SK-N-SH (cell line): ENCODE measurements at regions not wholly inside any gene's neighbourhood (a gene's known extent, or its start where the extent isn't known, plus 50 kb on each side); places are given as distances from the start of the nearest gene placed in this dataset.

Experiments
- CTCF ChIA-PET: fragments of 300-600, 350-600 bp; formaldehyde crosslinking; extraction: SDS; loops from one replicate; lab custom pipeline; 2021; lab: Yijun Ruan, JAX
- POLR2A ChIA-PET: fragments of 350-600 bp; sonication (Branson Sonifier 250); formaldehyde crosslinking; extraction: SDS; loops from one replicate; lab custom pipeline; 2020; ENCODE audit warnings: antibody characterized with exemption, inconsistent platforms; lab: Yijun Ruan, JAX
- DNase-seq: peaks from one replicate; pipeline ENCODE4 v3.0.0; 2012
- H2AFZ ChIP-seq: fragments of 200-600 bp; sonication (generic); 2 replicates; pipeline ENCODE4 v1.8.1; 2016; ENCODE audit warnings: antibody characterized with exemption, mild to moderate bottlenecking, low read depth
- H3F3A ChIP-seq: fragments of 200-600 bp; sonication (generic); replicated peaks from 2 replicates; pipeline ENCODE3; 2016; ENCODE audit warnings: antibody characterized with exemption, mild to moderate bottlenecking; ENCODE audit not compliant: insufficient read depth
- H3K27ac ChIP-seq, 2 experiments: fragments of 200-500 bp in 1 of 2; fragments of 200-600 bp in 1 of 2; sonication (Bioruptor generic) in 1 of 2; sonication (generic), shearing (Covaris generic) in 1 of 2; 2 replicates each; pipeline versions ENCODE4 v1.5.1 to v1.6.1; 2014 to 2016; ENCODE audit warnings: low read depth in 2 of 2, inconsistent platforms in 1 of 2, low read length in 1 of 2, mild to moderate bottlenecking in 1 of 2, mixed read lengths in 1 of 2
- H3K27me3 ChIP-seq: fragments of 200-600 bp; sonication (generic), shearing (Covaris generic); 2 replicates; pipeline ENCODE4 v1.6.1; 2016; ENCODE audit warnings: mixed run types; ENCODE audit not compliant: insufficient read depth
- H3K36me3 ChIP-seq, 2 experiments: fragments of 200-500 bp in 1 of 2; fragments of 200-600 bp in 1 of 2; sonication (Bioruptor generic) in 1 of 2; sonication (generic) in 1 of 2; replicated peaks in 1 of 2; 2 replicates each; pipeline versions ENCODE3 to v1.5.1; 2014 to 2016; ENCODE audit warnings: low read length in 1 of 2, mild to moderate bottlenecking in 1 of 2; ENCODE audit not compliant: insufficient read depth in 2 of 2, control insufficient read depth in 1 of 2
- H3K4me1 ChIP-seq, 2 experiments: fragments of 200-500 bp in 1 of 2; fragments of 200-600 bp in 1 of 2; sonication (Bioruptor generic) in 1 of 2; sonication (generic), shearing (Covaris generic) in 1 of 2; 2 replicates each; pipeline versions ENCODE4 v1.5.1 to v1.6.1; 2014 to 2016; ENCODE audit warnings: low read depth in 1 of 2, low read length in 1 of 2, mixed run types in 1 of 2; ENCODE audit not compliant: insufficient read depth in 2 of 2, control insufficient read depth in 1 of 2
- H3K4me2 ChIP-seq: fragments of 200-600 bp; sonication (generic), shearing (Covaris generic); 2 replicates; pipeline ENCODE4 v1.6.1; 2017; ENCODE audit warnings: mixed run types
- H3K4me3 ChIP-seq, 2 experiments: fragments of 200-500 bp in 1 of 2; fragments of 200-600 bp in 1 of 2; sonication (Bioruptor generic) in 1 of 2; sonication (generic), shearing (Covaris generic) in 1 of 2; 2 replicates each; pipeline versions ENCODE4 v1.5.1 to v1.8.1; 2014 to 2016; ENCODE audit warnings: low read depth in 2 of 2, inconsistent platforms in 1 of 2, low read length in 1 of 2, mild to moderate bottlenecking in 1 of 2, mixed read lengths in 1 of 2, moderate library complexity in 1 of 2
- H3K79me2 ChIP-seq: fragments of 200-600 bp; sonication (generic); 2 replicates; pipeline ENCODE4 v1.8.1; 2017; ENCODE audit warnings: mild to moderate bottlenecking; ENCODE audit not compliant: insufficient read depth
- H3K9ac ChIP-seq: fragments of 200-600 bp; sonication (generic); 2 replicates; pipeline ENCODE4 v1.6.1; 2017; ENCODE audit warnings: mixed run types
- H3K9me2 ChIP-seq: fragments of 200-600 bp; sonication (generic); 2 replicates; pipeline ENCODE4 v1.6.1; 2017; ENCODE audit warnings: mixed run types
- H3K9me3 ChIP-seq: fragments of 200-600 bp; sonication (generic); 2 replicates; pipeline ENCODE4 v1.6.1; 2017; ENCODE audit warnings: mixed run types, mild to moderate bottlenecking, moderate library complexity
- H4K20me1 ChIP-seq: fragments of 200-600 bp; sonication (generic); 2 replicates; pipeline ENCODE4 v1.6.1; 2017; ENCODE audit warnings: mild to moderate bottlenecking, mixed run types; ENCODE audit not compliant: insufficient read depth
- CHD2 ChIP-seq: fragments of 150-350 bp; IDR thresholded peaks from 2 replicates; pipeline ENCODE4 v1.6.1; 2018; ENCODE audit warnings: low read length; ENCODE audit not compliant: partially characterized antibody
- ELF1 ChIP-seq: IDR thresholded peaks from 2 replicates; pipeline ENCODE4 v1.4.0; 2012
- EP300 ChIP-seq, 2 experiments: IDR thresholded peaks; 2 replicates each; pipeline versions ENCODE4 v1.4.0 to v1.6.1; 2012; ENCODE audit warnings: borderline replicate concordance in 1 of 2, low read depth in 1 of 2, low read length in 1 of 2
- EZH2phosphoT487 ChIP-seq: fragments of 200-600 bp; sonication (generic); IDR thresholded peaks from 2 replicates; pipeline ENCODE4 v1.6.1; 2017; ENCODE audit warnings: low read depth, mixed run types, mild to moderate bottlenecking, antibody characterized with exemption, moderate library complexity, borderline replicate concordance
- FOSL2 ChIP-seq: IDR thresholded peaks from 2 replicates; pipeline ENCODE4 v1.4.0; 2012; ENCODE audit warnings: low read depth, mild to moderate bottlenecking, moderate library complexity, borderline replicate concordance
- FOXM1 ChIP-seq: IDR thresholded peaks from 2 replicates; pipeline ENCODE4 v1.4.0; 2012; ENCODE audit warnings: low read depth, mild to moderate bottlenecking
- GABPA ChIP-seq: IDR thresholded peaks from 2 replicates; pipeline ENCODE4 v1.4.0; 2012; ENCODE audit warnings: low read depth, mild to moderate bottlenecking
- GATA2 ChIP-seq: sonication (generic); formaldehyde crosslinking; IDR thresholded peaks from 2 replicates; pipeline ENCODE4 v1.5.0; 2020; ENCODE audit warnings: mild to moderate bottlenecking, missing genetic modification reagents
- JUND ChIP-seq: IDR thresholded peaks from 2 replicates; pipeline ENCODE4 v1.4.0; 2012
- MAX ChIP-seq: IDR thresholded peaks from 2 replicates; pipeline ENCODE4 v1.4.0; 2012; ENCODE audit warnings: low read depth
- MEF2A ChIP-seq: IDR thresholded peaks from 2 replicates; pipeline ENCODE4 v1.4.0; 2012; ENCODE audit warnings: low read depth, borderline replicate concordance
- NRF1 ChIP-seq: IDR thresholded peaks from 2 replicates; pipeline ENCODE4 v1.6.1; 2012; ENCODE audit warnings: low read depth, mild to moderate bottlenecking, low read length
- POLR2AphosphoS5 ChIP-seq: IDR thresholded peaks from 2 replicates; pipeline ENCODE4 v1.6.1; 2012; ENCODE audit warnings: low read depth, low read length
- RAD21 ChIP-seq: IDR thresholded peaks from 2 replicates; pipeline ENCODE4 v1.6.1; 2012; ENCODE audit warnings: mild to moderate bottlenecking, low read length
- RCOR1 ChIP-seq: fragments of 150-350 bp; IDR thresholded peaks from 2 replicates; pipeline ENCODE4 v1.6.1; 2017; ENCODE audit warnings: antibody characterized with exemption, low read length
- RXRA ChIP-seq: IDR thresholded peaks from 2 replicates; pipeline ENCODE4 v1.4.0; 2012; ENCODE audit warnings: low read depth, mild to moderate bottlenecking, borderline replicate concordance
- SIN3A ChIP-seq: IDR thresholded peaks from 2 replicates; pipeline ENCODE4 v1.6.1; 2012; ENCODE audit warnings: low read depth, mild to moderate bottlenecking, low read length, moderate library complexity, borderline replicate concordance
- SMC3 ChIP-seq: IDR thresholded peaks from 2 replicates; pipeline ENCODE4 v1.6.1; 2012; ENCODE audit warnings: low read depth, low read length, improper control_type of control experiment
- TCF12 ChIP-seq: IDR thresholded peaks from 2 replicates; pipeline ENCODE4 v1.4.0; 2012
- USF1 ChIP-seq: IDR thresholded peaks from 2 replicates; pipeline ENCODE4 v1.4.0; 2012; ENCODE audit warnings: low read depth, borderline replicate concordance
- YY1 ChIP-seq: IDR thresholded peaks from 2 replicates; pipeline ENCODE4 v1.4.0; 2012; ENCODE audit warnings: low read depth, mild to moderate bottlenecking
- WGBS: methylation state at CpG from one replicate; pipeline ENCODE4 v1.1.6; 2017; ENCODE audit warnings: low lambda C conversion rate; 5-methylcytosine and 5-hydroxymethylcytosine counted together
- TF ChIP-seq, protein P1 (sequence below): IDR thresholded peaks from 2 replicates; pipeline ENCODE4 v1.4.0; 2012; ENCODE audit warnings: low read depth, borderline replicate concordance
- TF ChIP-seq, protein P2 (sequence below): IDR thresholded peaks from 2 replicates; pipeline ENCODE4 v1.6.1; 2012; ENCODE audit warnings: mild to moderate bottlenecking, low read depth, low read length, moderate library complexity
- TF ChIP-seq, protein P3 (sequence below): fragments of 150-350 bp; IDR thresholded peaks from 2 replicates; pipeline ENCODE4 v1.6.1; 2017; ENCODE audit warnings: antibody characterized with exemption, low read length, low read depth, borderline replicate concordance
- TF ChIP-seq, protein P4 (sequence below): fragments of 150-350 bp; IDR thresholded peaks from 2 replicates; pipeline ENCODE4 v1.6.1; 2016; ENCODE audit warnings: mild to moderate bottlenecking, low read depth, low read length

- TF ChIP-seq, protein P1, sequence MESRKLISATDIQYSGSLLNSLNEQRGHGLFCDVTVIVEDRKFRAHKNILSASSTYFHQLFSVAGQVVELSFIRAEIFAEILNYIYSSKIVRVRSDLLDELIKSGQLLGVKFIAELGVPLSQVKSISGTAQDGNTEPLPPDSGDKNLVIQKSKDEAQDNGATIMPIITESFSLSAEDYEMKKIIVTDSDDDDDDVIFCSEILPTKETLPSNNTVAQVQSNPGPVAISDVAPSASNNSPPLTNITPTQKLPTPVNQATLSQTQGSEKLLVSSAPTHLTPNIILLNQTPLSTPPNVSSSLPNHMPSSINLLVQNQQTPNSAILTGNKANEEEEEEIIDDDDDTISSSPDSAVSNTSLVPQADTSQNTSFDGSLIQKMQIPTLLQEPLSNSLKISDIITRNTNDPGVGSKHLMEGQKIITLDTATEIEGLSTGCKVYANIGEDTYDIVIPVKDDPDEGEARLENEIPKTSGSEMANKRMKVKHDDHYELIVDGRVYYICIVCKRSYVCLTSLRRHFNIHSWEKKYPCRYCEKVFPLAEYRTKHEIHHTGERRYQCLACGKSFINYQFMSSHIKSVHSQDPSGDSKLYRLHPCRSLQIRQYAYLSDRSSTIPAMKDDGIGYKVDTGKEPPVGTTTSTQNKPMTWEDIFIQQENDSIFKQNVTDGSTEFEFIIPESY, result no peak
- no peak for TF ChIP-seq MAX
Measured at GRCh38 chr10:4707221-4707620, 118.8 kb upstream of the AKR1E2 start (continued).

DNA sequence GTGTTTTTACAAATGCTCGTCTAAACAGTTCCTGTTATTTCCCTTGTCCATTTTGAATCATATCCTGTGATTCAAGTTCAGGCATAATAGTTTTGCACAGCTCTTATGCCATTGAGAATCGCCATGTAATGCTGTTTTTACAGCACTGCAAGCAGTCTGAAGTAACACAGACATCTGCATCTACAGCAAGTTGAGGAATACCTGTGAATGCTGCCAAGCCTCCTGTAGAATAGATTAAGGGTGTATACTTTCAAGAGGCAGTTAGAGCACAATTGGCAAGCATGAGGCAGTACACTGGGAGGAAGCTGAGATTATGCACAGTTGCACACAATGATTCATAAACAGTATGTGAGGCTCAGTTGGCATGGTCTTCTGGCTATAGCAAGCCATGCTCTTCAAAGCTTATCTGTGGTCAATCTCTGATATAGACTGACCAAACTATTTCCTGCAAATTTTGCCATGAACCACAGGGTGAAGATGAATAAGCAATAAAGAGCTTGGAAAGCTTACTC lies 121.9 kb upstream of the AKR1E2 start:
- DNase-seq, result no peak
- Histone ChIP-seq H3K9me2 (no peaks in the 10 kb centered on the region), H3F3A (peaks cover 38% of the 10 kb centered on the region), H3K4me2 (peak overlapping the region; percentile 39; the same call in 1 of the 2 replicates), H3K4me3 (no peak overlapping the region), H3K27ac (peak overlapping the region; percentile 65 to 89; a peak in 3 of 4 replicates), H3K9ac (peak overlapping the region; percentile 59), H4K20me1 (no peaks in the 10 kb centered on the region), H3K27me3 (no peaks in the 10 kb centered on the region), H2AFZ (no peak overlapping the region), H3K9me3 (no peaks in the 10 kb centered on the region), H3K79me2 (no peaks in the 10 kb centered on the region), H3K4me1 (peaks cover 0 to 5% of the 10 kb centered on the region in 2 experiments; a peak in 1 of 4 replicates), H3K36me3 (no peaks in the 10 kb centered on the region)
- WGBS, result 11% methylated on average over 2 of the region's 2 CpGs
- ChIA-PET CTCF (no interaction called here), POLR2A (no interaction called here)
- TF ChIP-seq RCOR1 (no peak), MEF2A (peak; percentile 78), GATA2 (CRISPR knock-in tag) (no peak), CHD2 (no peak), EP300 (IDR thresholded peaks at IDR 0.05; ENCODE audit: borderline replicate concordance in 1 of 2, low read depth in 1 of 2, low read length in 1 of 2) (peak; percentile 24 to 100; a peak in 3 of 4 replicates), NRF1 (no peak), EZH2phosphoT487 (no peak), RXRA (peak; percentile 82), FOXM1 (peak; percentile 98), YY1 (peak; percentile 52; the same call in 1 of the 2 replicates), JUND (peak; percentile 95), USF1 (peak; percentile 45; the same call in 1 of the 2 replicates), SIN3A (peak; percentile 78; the same call in 1 of the 2 replicates), ELF1 (peak; percentile 78), POLR2AphosphoS5 (peak; percentile 80), FOSL2 (peak; percentile 97), TCF12 (peak; percentile 98), GABPA (no peak; the same call in 1 of the 2 replicates), SMC3 (no peak), RAD21 (no peak)
- TF ChIP-seq, protein P2, sequence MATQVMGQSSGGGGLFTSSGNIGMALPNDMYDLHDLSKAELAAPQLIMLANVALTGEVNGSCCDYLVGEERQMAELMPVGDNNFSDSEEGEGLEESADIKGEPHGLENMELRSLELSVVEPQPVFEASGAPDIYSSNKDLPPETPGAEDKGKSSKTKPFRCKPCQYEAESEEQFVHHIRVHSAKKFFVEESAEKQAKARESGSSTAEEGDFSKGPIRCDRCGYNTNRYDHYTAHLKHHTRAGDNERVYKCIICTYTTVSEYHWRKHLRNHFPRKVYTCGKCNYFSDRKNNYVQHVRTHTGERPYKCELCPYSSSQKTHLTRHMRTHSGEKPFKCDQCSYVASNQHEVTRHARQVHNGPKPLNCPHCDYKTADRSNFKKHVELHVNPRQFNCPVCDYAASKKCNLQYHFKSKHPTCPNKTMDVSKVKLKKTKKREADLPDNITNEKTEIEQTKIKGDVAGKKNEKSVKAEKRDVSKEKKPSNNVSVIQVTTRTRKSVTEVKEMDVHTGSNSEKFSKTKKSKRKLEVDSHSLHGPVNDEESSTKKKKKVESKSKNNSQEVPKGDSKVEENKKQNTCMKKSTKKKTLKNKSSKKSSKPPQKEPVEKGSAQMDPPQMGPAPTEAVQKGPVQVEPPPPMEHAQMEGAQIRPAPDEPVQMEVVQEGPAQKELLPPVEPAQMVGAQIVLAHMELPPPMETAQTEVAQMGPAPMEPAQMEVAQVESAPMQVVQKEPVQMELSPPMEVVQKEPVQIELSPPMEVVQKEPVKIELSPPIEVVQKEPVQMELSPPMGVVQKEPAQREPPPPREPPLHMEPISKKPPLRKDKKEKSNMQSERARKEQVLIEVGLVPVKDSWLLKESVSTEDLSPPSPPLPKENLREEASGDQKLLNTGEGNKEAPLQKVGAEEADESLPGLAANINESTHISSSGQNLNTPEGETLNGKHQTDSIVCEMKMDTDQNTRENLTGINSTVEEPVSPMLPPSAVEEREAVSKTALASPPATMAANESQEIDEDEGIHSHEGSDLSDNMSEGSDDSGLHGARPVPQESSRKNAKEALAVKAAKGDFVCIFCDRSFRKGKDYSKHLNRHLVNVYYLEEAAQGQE, result peak; percentile 56; the same call in 1 of the 2 replicates
- TF ChIP-seq, protein P3, sequence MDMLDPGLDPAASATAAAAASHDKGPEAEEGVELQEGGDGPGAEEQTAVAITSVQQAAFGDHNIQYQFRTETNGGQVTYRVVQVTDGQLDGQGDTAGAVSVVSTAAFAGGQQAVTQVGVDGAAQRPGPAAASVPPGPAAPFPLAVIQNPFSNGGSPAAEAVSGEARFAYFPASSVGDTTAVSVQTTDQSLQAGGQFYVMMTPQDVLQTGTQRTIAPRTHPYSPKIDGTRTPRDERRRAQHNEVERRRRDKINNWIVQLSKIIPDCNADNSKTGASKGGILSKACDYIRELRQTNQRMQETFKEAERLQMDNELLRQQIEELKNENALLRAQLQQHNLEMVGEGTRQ, result no peak
- TF ChIP-seq, protein P4, sequence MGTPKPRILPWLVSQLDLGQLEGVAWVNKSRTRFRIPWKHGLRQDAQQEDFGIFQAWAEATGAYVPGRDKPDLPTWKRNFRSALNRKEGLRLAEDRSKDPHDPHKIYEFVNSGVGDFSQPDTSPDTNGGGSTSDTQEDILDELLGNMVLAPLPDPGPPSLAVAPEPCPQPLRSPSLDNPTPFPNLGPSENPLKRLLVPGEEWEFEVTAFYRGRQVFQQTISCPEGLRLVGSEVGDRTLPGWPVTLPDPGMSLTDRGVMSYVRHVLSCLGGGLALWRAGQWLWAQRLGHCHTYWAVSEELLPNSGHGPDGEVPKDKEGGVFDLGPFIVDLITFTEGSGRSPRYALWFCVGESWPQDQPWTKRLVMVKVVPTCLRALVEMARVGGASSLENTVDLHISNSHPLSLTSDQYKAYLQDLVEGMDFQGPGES, result no peak; the same call in 1 of the 2 replicates
